ENCODE measurements at regions not wholly inside any gene's neighbourhood (a gene's known extent, or its start where the extent isn't known, plus 50 kb on each side); places are given as distances from the start of the nearest gene placed in this dataset.

DNA sequence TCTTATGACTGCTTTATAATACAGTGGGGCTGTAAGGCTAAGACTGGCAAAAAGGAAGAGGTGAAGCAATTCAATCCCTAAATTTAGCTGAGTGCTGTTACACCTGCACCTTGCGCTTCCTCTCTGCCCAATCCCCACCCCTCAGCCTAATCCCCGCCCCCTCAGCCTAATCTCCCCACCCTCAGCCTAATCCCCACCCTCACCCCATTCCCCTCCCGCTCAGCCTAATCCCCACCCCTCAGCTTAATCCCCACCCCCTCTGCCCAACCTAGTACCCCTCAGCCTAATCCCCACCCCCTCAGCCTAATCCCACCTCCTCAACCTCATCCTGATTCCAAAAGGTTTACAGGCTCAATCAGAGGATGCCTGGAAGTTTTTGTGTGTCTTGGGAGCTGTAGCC is 155.5 kb downstream of the PMP22 start:
- H3K9me3 Mint-ChIP-seq: no peaks in the 10 kb centered on the region
- H3K4me3 ChIP-seq (ENCODE audit: low read length): no peak overlapping the region
- H3K4me3 Mint-ChIP-seq: no peak overlapping the region
- H3K4me1 ChIP-seq (ENCODE audit: control insufficient read depth, insufficient read depth, low read length): no peaks in the 10 kb centered on the region
- ATAC-seq (no peak), DNase-seq (no peak)
- peaks cover 0 to 8% of the 10 kb centered on the region in 2 donors for H3K4me1 Mint-ChIP-seq
- 77% methylated on average over 2 of the region's 3 CpGs for WGBS (ENCODE audit: insufficient coverage)
- no peaks in the 10 kb centered on the region for H3K27me3 Mint-ChIP-seq (ENCODE audit: low read depth in 2 of 2)
- H3K9me3 ChIP-seq (ENCODE audit: control insufficient read depth, insufficient read depth, low read length): no peaks in the 10 kb centered on the region
- no peaks in the 10 kb centered on the region for H3K27me3 ChIP-seq (ENCODE audit: control insufficient read depth, insufficient read depth, low read length)
- no peaks in the 10 kb centered on the region for H3K36me3 Mint-ChIP-seq
- TF ChIP-seq, protein P1, sequence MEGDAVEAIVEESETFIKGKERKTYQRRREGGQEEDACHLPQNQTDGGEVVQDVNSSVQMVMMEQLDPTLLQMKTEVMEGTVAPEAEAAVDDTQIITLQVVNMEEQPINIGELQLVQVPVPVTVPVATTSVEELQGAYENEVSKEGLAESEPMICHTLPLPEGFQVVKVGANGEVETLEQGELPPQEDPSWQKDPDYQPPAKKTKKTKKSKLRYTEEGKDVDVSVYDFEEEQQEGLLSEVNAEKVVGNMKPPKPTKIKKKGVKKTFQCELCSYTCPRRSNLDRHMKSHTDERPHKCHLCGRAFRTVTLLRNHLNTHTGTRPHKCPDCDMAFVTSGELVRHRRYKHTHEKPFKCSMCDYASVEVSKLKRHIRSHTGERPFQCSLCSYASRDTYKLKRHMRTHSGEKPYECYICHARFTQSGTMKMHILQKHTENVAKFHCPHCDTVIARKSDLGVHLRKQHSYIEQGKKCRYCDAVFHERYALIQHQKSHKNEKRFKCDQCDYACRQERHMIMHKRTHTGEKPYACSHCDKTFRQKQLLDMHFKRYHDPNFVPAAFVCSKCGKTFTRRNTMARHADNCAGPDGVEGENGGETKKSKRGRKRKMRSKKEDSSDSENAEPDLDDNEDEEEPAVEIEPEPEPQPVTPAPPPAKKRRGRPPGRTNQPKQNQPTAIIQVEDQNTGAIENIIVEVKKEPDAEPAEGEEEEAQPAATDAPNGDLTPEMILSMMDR (IDR thresholded peaks at IDR 0.05): no peak
- no peaks in the 10 kb centered on the region for H3K36me3 ChIP-seq (ENCODE audit: control insufficient read depth, insufficient read depth, low read length)
- intact Hi-C loops (cut with micrococcal nuclease): no loop called here
- no peak overlapping the region for H3K27ac ChIP-seq (ENCODE audit: low read length)
- no peak overlapping the region for H3K27ac Mint-ChIP-seq

DNA sequence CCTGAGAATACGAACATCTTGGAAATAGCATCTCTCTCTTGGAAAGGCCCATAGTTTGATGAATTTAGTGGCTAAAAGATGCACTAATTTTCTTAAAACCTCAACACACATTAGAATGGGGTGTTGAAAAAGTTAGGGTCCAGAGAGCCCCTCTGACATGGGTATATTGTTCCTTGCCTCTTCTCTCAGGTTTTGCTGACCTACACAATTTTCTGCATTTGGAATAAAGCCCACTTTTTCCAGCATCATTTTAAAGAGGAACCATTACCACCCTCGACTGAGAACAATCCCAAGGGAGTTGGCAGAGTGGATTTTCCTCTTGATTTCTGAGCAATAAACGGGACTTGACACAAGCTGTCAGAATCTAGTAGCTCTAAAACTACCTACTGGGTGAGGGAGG is 156.1 kb downstream of the PMP22 start:
- intact Hi-C loops (cut with micrococcal nuclease): no loop called here
- H3K4me3 Mint-ChIP-seq: no peak overlapping the region
- Histone ChIP-seq H3K27ac (ENCODE audit: low read length) (no peak overlapping the region), H3K4me1 (ENCODE audit: control insufficient read depth, insufficient read depth, low read length) (no peaks in the 10 kb centered on the region), H3K4me3 (ENCODE audit: low read length) (no peak overlapping the region), H3K9me3 (ENCODE audit: control insufficient read depth, insufficient read depth, low read length) (no peaks in the 10 kb centered on the region), H3K27me3 (ENCODE audit: control insufficient read depth, insufficient read depth, low read length) (no peaks in the 10 kb centered on the region), H3K36me3 (ENCODE audit: control insufficient read depth, insufficient read depth, low read length) (no peaks in the 10 kb centered on the region)
- TF ChIP-seq, protein P1 (IDR thresholded peaks at IDR 0.05): no peak
- H3K9me3 Mint-ChIP-seq: no peaks in the 10 kb centered on the region
- DNase-seq (no peak), ATAC-seq (no peak)
- 67% methylated on average over 2 of the region's 3 CpGs for WGBS (ENCODE audit: insufficient coverage)
- no peaks in the 10 kb centered on the region for H3K27me3 Mint-ChIP-seq (ENCODE audit: low read depth in 2 of 2)
- no peaks in the 10 kb centered on the region for H3K36me3 Mint-ChIP-seq
- H3K4me1 Mint-ChIP-seq: peaks cover 0 to 8% of the 10 kb centered on the region in 2 donors
- H3K27ac Mint-ChIP-seq: no peak overlapping the region

DNA sequence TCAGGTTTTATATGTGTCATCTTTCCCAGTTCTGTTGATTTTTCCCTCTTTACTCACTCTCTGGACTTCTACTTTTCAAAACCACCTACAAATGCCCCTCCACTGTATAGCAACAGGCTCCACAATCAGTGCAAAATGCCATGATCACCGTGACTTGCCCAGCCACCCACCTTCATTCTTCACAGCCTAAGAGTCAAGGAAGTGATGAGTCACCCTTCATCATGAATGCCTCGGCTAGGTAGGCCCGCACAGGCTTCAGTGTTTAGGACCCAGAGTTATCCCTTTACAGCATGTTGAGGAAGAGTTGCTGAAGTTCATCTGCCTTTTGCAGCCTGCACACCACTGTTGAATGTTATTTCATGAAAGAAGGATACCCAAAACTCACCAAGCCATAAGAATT is 158.6 kb downstream of the PMP22 start:
- Mint-ChIP-seq H3K36me3 (no peaks in the 10 kb centered on the region), H3K27ac (no peak overlapping the region), H3K9me3 (no peaks in the 10 kb centered on the region), H3K4me1 (peaks cover 0 to 8% of the 10 kb centered on the region in 2 donors), H3K4me3 (no peak overlapping the region), H3K27me3 (ENCODE audit: low read depth in 2 of 2) (no peaks in the 10 kb centered on the region)
- Histone ChIP-seq H3K4me3 (ENCODE audit: low read length) (no peak overlapping the region), H3K27ac (ENCODE audit: low read length) (no peak overlapping the region), H3K9me3 (ENCODE audit: control insufficient read depth, insufficient read depth, low read length) (no peaks in the 10 kb centered on the region), H3K36me3 (ENCODE audit: control insufficient read depth, insufficient read depth, low read length) (no peaks in the 10 kb centered on the region), H3K27me3 (ENCODE audit: control insufficient read depth, insufficient read depth, low read length) (no peaks in the 10 kb centered on the region), H3K4me1 (ENCODE audit: control insufficient read depth, insufficient read depth, low read length) (no peaks in the 10 kb centered on the region)
- intact Hi-C loops (cut with micrococcal nuclease): no loop called here
- TF ChIP-seq, protein P1 (IDR thresholded peaks at IDR 0.05): no peak
- no peak for ATAC-seq
- WGBS (ENCODE audit: insufficient coverage): 61% methylated on average over 3 of the region's 3 CpGs
- DNase-seq: no peak

DNA sequence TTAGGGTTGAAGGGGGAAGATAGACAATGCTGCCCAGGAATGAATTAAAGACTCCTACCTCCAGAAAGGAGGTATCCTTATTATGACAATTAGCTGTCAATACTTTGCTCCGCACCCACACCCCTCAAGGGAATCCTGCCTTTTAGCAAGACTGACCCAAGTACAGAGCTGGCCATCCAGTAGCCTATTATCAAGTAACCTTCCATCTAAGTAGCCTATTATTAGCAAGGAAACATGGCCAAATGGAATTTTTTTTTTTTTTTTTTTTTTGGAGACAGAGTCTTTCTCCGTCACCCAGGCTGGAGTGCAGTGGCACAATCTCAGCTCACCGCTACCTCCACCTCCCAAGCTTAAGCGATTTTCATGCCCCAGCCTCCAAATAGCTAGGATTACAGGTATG is 161.3 kb downstream of the PMP22 start:
- Histone ChIP-seq H3K9me3 (ENCODE audit: control insufficient read depth, insufficient read depth, low read length) (no peaks in the 10 kb centered on the region), H3K36me3 (ENCODE audit: control insufficient read depth, insufficient read depth, low read length) (no peaks in the 10 kb centered on the region), H3K27ac (ENCODE audit: low read length) (no peak overlapping the region), H3K4me1 (ENCODE audit: control insufficient read depth, insufficient read depth, low read length) (no peaks in the 10 kb centered on the region), H3K27me3 (ENCODE audit: control insufficient read depth, insufficient read depth, low read length) (no peaks in the 10 kb centered on the region), H3K4me3 (ENCODE audit: low read length) (no peak overlapping the region)
- no peak overlapping the region for H3K27ac Mint-ChIP-seq
- H3K9me3 Mint-ChIP-seq: no peaks in the 10 kb centered on the region
- DNase-seq (no peak), ATAC-seq (no peak)
- WGBS (ENCODE audit: insufficient coverage): 92% methylated on average over 4 of the region's 4 CpGs
- no peak overlapping the region for H3K4me3 Mint-ChIP-seq
- peaks cover 2 to 4% of the 10 kb centered on the region in 2 donors for H3K27me3 Mint-ChIP-seq (ENCODE audit: low read depth in 2 of 2)
- no peaks in the 10 kb centered on the region for H3K36me3 Mint-ChIP-seq
- no peaks in the 10 kb centered on the region for H3K4me1 Mint-ChIP-seq
- intact Hi-C loops (cut with micrococcal nuclease): no loop called here
- TF ChIP-seq, protein P1 (IDR thresholded peaks at IDR 0.05): no peak

Measured in natural killer cell (primary cell).